Fibroblast of lung (primary cell): ENCODE measurements at regions not wholly inside any gene's neighbourhood (a gene's known extent, or its start where the extent isn't known, plus 50 kb on each side); places are given as distances from the start of the nearest gene placed in this dataset.

Experiments used
- CTCF ChIP-seq, 2 donors: IDR thresholded peaks in 1 of 2; conservative IDR thresholded peaks in 1 of 2; 1 replicate in 1 of 2; 2 replicates in 1 of 2; pipeline ENCODE4 v1.5.1; 2011 to 2012; ENCODE audit warnings: low read length in 2 of 2, control low read depth in 1 of 2, inconsistent platforms in 1 of 2, low read depth in 1 of 2, mild to moderate bottlenecking in 1 of 2
- EZH2 ChIP-seq: IDR thresholded peaks from 2 replicates; pipeline ENCODE4 v1.5.1; 2012; ENCODE audit warnings: low read length, control low read depth, mild to moderate bottlenecking; ENCODE audit errors: missing control alignments

- TF ChIP-seq EZH2 (no peak), CTCF (conservative IDR thresholded peaks at IDR 0.05 in 1 of 2, IDR thresholded peaks at IDR 0.05 in 1 of 2; ENCODE audit: low read depth in 1 of 2, low read length in 2 of 2) (no peak)
Observed at GRCh38 chrX:826448-826847, 195.9 kb downstream of the SHOX start.
